ENCODE measurements at regions not wholly inside any gene's neighbourhood (a gene's known extent, or its start where the extent isn't known, plus 50 kb on each side); places are given as distances from the start of the nearest gene placed in this dataset.

GRCh38 chr3:25019506-25019905 is 408.6 kb upstream of the RARB start:
- no peak overlapping the region for H3K4me3 ChIP-seq (ENCODE audit: low read depth, low read length)
- TF ChIP-seq CTCF (IDR thresholded peaks at IDR 0.05; ENCODE audit: low read depth, low read length), result no peak

- no peak for TF ChIP-seq CTCF (IDR thresholded peaks at IDR 0.05; ENCODE audit: low read depth, low read length)
- H3K4me3 ChIP-seq (ENCODE audit: low read depth, low read length), result no peak overlapping the region
Measured at GRCh38 chr3:25021816-25022215, 406.2 kb upstream of the RARB start.

- H3K4me3 ChIP-seq (ENCODE audit: low read depth, low read length), result no peak overlapping the region
- TF ChIP-seq CTCF (IDR thresholded peaks at IDR 0.05; ENCODE audit: low read depth, low read length), result no peak
Measured at GRCh38 chr3:25023876-25024275, 404.2 kb upstream of the RARB start.

- no peak for TF ChIP-seq CTCF (IDR thresholded peaks at IDR 0.05; ENCODE audit: low read depth, low read length)
- H3K4me3 ChIP-seq (ENCODE audit: low read depth, low read length), result no peak overlapping the region
Measured at GRCh38 chr3:25025236-25025635, 402.8 kb upstream of the RARB start.

GRCh38 chr3:25027650-25028049 is 400.4 kb upstream of the RARB start:
- no peak overlapping the region for H3K4me3 ChIP-seq (ENCODE audit: low read depth, low read length)
- TF ChIP-seq CTCF (IDR thresholded peaks at IDR 0.05; ENCODE audit: low read depth, low read length), result no peak

GRCh38 chr3:25029820-25030219 is 398.2 kb upstream of the RARB start:
- TF ChIP-seq CTCF (IDR thresholded peaks at IDR 0.05; ENCODE audit: low read depth, low read length), result no peak
- H3K4me3 ChIP-seq (ENCODE audit: low read depth, low read length), result no peak overlapping the region

- TF ChIP-seq CTCF (IDR thresholded peaks at IDR 0.05; ENCODE audit: low read depth, low read length), result no peak
- H3K4me3 ChIP-seq (ENCODE audit: low read depth, low read length), result no peak overlapping the region
Measured at GRCh38 chr3:25032344-25032743, 395.7 kb upstream of the RARB start.

Data from WI38 (cell line).